ENCODE measurements at regions not wholly inside any gene's neighbourhood (a gene's known extent, or its start where the extent isn't known, plus 50 kb on each side); places are given as distances from the start of the nearest gene placed in this dataset.
A peak's percentile ranks its signal among the peaks of the same experiment; 100 is the strongest.

GRCh38 chr1:112791723-112792104 is 76.6 kb upstream of the PPM1J start:
- CTCF ChIA-PET = interaction anchor here (1.8 kb wide), 1 partner anchor 76 kb away, joined by 6 read pairs; the partner anchor contains the start of gene PPM1J

GRCh38 chr1:112790920-112791722 is 76.0 kb upstream of the PPM1J start:
- DNase-seq (ENCODE audit: extremely low spot score) = no peak
- CTCF ChIA-PET = interaction anchor here (0.6 to 1.8 kb wide), 3 partner anchors 21 to 76 kb away, joined by 3 to 6 read pairs (median 4); partner anchors contain the start of gene PPM1J
- TF ChIP-seq PKNOX1 (IDR thresholded peaks at IDR 0.05) (peak; percentile 62), L3MBTL2 (conservative IDR thresholded peaks at IDR 0.05) (no peak), TARDBP (IDR thresholded peaks at IDR 0.05) (no peak)
- POLR2A ChIA-PET = no interaction called here

More at GRCh38 chr1:112791723-112792104, 76.6 kb upstream of the PPM1J start:
- POLR2A ChIA-PET = no interaction called here
- TF ChIP-seq CTBP1 (IDR thresholded peaks at IDR 0.05; ENCODE audit: borderline replicate concordance) (no peak), NFRKB (IDR thresholded peaks at IDR 0.05) (no peak), LEF1 (IDR thresholded peaks at IDR 0.05; ENCODE audit: borderline replicate concordance) (no peak), SP1 (IDR thresholded peaks at IDR 0.05) (no peak), ARNT (IDR thresholded peaks at IDR 0.05) (no peak), FOXM1 (IDR thresholded peaks at IDR 0.05; ENCODE audit: borderline replicate concordance) (no peak), ELF4 (IDR thresholded peaks at IDR 0.05) (no peak), TARDBP (IDR thresholded peaks at IDR 0.05) (no peak)
- DNase-seq (ENCODE audit: extremely low spot score) = no peak

GRCh38 chr1:112788561-112788960 is 73.4 kb upstream of the PPM1J start:
- no peak for TF ChIP-seq L3MBTL2 (conservative IDR thresholded peaks at IDR 0.05)
- ChIA-PET POLR2A (no interaction called here), CTCF (no interaction called here)
- no peak for DNase-seq (ENCODE audit: extremely low spot score)

GRCh38 chr1:112788054-112788453 is 72.9 kb upstream of the PPM1J start:
- ChIA-PET POLR2A (no interaction called here), CTCF (no interaction called here)
- TF ChIP-seq FOXA1 (IDR thresholded peaks at IDR 0.05) (no peak), PKNOX1 (IDR thresholded peaks at IDR 0.05) (no peak), SUZ12 (IDR thresholded peaks at IDR 0.05) (no peak), FOXK2 (IDR thresholded peaks at IDR 0.05) (no peak), CTBP1 (IDR thresholded peaks at IDR 0.05; ENCODE audit: borderline replicate concordance) (no peak), ELF4 (IDR thresholded peaks at IDR 0.05) (no peak), HDGF (IDR thresholded peaks at IDR 0.05; ENCODE audit: borderline replicate concordance) (no peak), L3MBTL2 (conservative IDR thresholded peaks at IDR 0.05) (no peak), LEF1 (IDR thresholded peaks at IDR 0.05; ENCODE audit: borderline replicate concordance) (no peak), NFRKB (IDR thresholded peaks at IDR 0.05) (no peak), FOXM1 (IDR thresholded peaks at IDR 0.05; ENCODE audit: borderline replicate concordance) (no peak), ARNT (IDR thresholded peaks at IDR 0.05) (no peak)
- DNase-seq (ENCODE audit: extremely low spot score) = no peak

GRCh38 chr1:112783059-112783458 is 67.9 kb upstream of the PPM1J start:
- TF ChIP-seq ELF4 (IDR thresholded peaks at IDR 0.05) = no peak
- no peak for TF ChIP-seq BHLHE40 (IDR thresholded peaks at IDR 0.05; ENCODE audit: borderline replicate concordance)
- DNase-seq (ENCODE audit: extremely low spot score) = no peak
- ChIA-PET CTCF (interaction anchor here (1.2 kb wide), 1 partner anchor 12 kb away, joined by 3 read pairs; no protein-coding TSS in a partner anchor), POLR2A (no interaction called here)

- ChIA-PET POLR2A (no interaction called here), CTCF (no interaction called here)
- TF ChIP-seq BHLHE40 (IDR thresholded peaks at IDR 0.05; ENCODE audit: borderline replicate concordance) = no peak
- no peak for TF ChIP-seq FOXA1 (IDR thresholded peaks at IDR 0.05)
- no peak for TF ChIP-seq CTBP1 (IDR thresholded peaks at IDR 0.05; ENCODE audit: borderline replicate concordance)
- TF ChIP-seq SP1 (IDR thresholded peaks at IDR 0.05) = no peak
- TF ChIP-seq SUZ12 (IDR thresholded peaks at IDR 0.05) = no peak
- TF ChIP-seq FOXM1 (IDR thresholded peaks at IDR 0.05; ENCODE audit: borderline replicate concordance) = no peak
- TF ChIP-seq ARNT (IDR thresholded peaks at IDR 0.05) = no peak
- no peak for TF ChIP-seq LEF1 (IDR thresholded peaks at IDR 0.05; ENCODE audit: borderline replicate concordance)
- DNase-seq (ENCODE audit: extremely low spot score) = no peak
These were observed 64.8 kb upstream of the PPM1J start for GRCh38 chr1:112779665-112780526.

GRCh38 chr1:112778137-112778536 is 63.0 kb upstream of the PPM1J start:
- ChIA-PET CTCF (interaction anchor here (1.1 kb wide), 1 partner anchor 409 kb away, joined by 3 read pairs; no protein-coding TSS in a partner anchor), POLR2A (no interaction called here)
- DNase-seq (ENCODE audit: extremely low spot score) = no peak
- TF ChIP-seq FOXK2 (IDR thresholded peaks at IDR 0.05) (no peak), PKNOX1 (IDR thresholded peaks at IDR 0.05) (no peak), ARNT (IDR thresholded peaks at IDR 0.05) (no peak), SUZ12 (IDR thresholded peaks at IDR 0.05) (no peak), CTBP1 (IDR thresholded peaks at IDR 0.05; ENCODE audit: borderline replicate concordance) (no peak), ZNF384 (IDR thresholded peaks at IDR 0.05) (no peak), NFRKB (IDR thresholded peaks at IDR 0.05) (no peak)

Data from HEK293T (cell line).